NOMO-1 (cell line): ENCODE measurements at regions not wholly inside any gene's neighbourhood (a gene's known extent, or its start where the extent isn't known, plus 50 kb on each side); places are given as distances from the start of the nearest gene placed in this dataset.

Source experiments
- DNase-seq, 2 experiments: peaks; one replicate each; lab custom pipeline; 2025; ENCODE audit not compliant: unreplicated experiment in 2 of 2; lab: John Stamatoyannopoulos, UW

DNA sequence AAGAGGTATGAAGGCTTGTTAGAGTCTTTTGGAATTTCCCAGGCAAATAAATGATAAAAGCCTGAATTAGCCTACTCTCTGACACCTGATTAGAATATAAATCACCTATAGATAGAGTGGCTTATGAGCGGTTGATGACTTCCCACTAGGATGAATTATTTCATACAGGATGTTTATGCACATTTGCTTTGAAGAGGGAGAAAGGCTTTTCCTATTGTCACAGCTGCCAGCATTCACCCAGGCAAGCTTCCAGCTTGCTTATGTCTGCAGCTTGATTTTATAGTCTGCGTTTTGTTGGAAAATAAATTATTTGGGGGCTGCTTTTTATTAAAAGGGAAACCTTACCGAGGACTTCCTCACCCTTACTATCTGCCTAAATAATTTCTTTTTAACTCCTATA, 51.3 kb upstream of the EIF2S2 start:
- no peak for DNase-seq

DNA sequence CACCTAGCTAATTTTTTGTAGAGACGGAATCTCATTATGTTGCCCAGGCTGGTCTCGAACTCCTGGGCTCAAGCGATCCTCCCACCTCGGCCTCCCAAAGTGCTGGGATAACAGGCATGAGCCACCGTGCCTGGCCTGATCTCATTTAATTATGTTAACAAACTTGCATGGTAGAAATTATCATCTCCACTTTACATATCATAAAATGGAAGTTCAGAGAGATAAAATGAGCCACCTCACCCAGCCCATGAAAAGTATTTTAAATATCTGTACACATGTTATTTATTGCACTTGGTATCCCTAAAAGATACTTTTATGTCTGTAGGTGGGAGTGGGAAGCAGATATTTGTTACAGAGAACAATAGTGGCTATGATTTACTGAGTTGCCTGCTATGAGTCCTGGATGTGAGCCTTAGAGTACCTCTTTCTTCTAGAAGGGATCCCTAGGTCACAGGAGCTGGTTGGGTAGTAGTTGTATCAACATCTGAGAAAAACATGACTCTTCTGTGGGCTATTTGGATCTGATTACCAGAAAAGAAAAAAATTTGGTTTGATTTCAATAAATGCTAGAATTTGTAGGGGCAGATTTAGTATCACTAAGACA, 52.4 kb upstream of the EIF2S2 start:
- DNase-seq = no peak

DNA sequence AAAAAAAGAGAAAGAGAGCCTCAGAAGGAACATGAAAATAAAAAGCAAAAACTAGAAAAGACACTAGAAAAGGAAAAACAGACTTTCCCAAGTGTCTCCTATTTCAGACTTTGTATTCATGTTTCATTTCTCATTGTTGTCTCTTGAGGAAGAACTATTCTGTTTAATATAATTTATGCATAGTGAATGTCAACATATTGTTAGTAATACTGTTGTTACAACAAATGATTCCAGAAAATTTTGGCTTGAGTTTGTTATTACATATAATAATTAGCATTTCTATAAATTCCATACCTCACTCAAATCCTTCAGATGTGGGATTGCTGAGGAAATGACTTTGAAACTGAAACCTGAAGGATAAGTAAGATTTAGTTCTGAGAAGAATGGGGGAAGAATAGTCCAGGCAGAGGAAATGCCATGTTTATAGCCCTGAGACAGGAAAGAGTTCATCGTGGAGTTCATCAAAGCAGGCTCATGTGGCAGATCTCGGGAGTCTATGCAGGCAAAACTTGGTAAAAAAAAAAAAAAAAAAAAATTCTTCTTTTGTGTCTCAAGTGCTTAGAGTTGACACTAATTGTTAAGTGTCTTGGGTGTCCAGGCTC, 53.1 kb upstream of the EIF2S2 start:
- no peak for DNase-seq

DNA sequence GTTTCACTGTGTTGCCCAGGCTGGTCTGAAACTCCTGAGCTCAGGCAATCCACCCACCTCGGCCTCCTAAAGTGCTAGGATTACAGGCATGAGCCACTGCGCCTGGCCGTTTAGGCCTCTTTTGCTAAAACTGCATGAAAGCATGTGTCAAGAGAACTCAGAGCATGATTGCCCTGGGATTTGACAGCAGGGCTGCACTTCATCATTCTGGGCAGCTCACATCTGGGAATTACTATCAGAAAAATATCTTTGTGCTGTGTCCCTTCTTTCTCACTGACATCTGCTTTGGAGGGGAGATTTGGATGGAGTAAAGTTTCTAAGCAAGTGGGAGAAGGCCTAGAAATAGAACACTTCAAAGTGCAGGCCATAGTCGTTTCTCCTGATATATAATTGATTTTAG, 59.6 kb upstream of the EIF2S2 start:
- DNase-seq = no peak

DNA sequence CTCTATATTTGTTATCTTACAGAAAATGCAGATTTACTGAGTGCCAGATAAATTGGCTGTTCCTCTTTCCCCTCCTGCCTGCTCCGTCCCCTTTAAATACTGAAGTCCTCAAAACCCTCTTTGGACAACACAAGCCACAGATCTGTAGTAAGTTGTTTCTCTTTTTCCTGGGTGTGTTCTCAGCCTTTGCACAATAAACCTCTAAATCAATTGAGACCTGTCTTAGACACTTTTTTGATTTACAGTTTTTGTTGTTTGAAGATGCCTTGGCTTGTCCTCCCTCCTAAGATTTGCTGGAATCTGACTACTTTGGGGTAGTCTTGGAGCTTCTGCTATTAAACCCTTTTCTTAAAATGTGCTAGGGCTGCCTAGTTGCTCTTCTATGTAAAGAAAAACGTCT, 60.9 kb upstream of the EIF2S2 start:
- DNase-seq = no peak

DNA sequence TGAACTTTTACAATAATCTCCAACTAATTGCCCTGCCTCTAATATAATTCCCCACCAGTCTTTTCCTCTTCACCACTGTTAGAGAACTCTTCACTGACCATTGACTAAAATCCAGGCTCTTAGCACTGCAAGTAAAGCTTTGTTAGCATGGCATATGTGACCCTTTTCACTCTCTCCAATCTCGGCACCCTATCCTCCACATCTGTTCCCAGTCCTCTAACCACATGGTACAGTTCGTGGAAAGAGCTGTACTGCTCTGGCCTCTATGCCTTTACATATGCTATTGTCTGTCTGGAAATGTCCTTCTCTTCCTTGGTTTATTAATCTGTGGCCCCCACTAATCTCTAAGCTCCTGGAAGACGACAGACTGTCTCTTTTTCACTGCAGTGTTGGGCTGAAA, 63.0 kb upstream of the EIF2S2 start:
- no peak for DNase-seq

DNA sequence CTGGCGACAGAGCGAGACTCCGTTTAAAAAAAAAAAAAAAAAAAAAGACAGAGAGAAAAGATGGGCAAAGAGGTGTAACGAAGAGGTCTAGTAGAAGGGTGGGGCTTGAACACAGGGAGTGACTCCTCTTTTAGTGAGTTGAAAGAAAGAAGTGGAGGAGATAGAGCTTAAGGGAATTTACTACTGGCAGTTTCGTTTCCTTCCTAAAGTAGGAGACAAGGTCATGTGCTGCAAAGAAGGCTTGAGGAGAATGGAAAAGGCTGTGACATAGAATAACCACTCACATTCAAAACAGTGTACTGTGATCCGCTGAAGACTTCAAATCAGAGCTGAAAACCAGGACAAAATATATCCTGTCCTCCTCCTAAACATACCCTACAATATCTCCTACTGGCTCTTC, 63.8 kb upstream of the EIF2S2 start:
- peak; percentile 14 to 53 for DNase-seq

DNA sequence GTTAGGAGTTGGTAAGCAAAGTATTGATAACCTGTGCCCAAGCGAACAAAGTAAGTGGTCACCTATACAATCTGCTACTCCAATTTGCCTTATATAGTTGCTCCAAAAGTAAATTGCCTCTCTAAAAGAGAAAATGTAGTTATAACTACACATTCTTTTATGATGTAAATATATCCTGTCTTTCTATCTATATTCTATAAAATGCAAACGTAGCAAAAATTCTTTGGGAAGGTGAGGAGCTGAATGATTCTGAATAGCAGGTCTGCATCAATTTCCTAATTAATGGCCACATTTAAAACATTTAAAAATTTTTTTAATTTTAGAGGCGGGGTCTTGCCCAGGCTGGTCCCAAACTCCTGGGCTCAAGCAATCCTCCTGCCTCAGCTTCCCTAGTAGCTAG, 64.2 kb upstream of the ASIP start:
- DNase-seq = no peak

DNA sequence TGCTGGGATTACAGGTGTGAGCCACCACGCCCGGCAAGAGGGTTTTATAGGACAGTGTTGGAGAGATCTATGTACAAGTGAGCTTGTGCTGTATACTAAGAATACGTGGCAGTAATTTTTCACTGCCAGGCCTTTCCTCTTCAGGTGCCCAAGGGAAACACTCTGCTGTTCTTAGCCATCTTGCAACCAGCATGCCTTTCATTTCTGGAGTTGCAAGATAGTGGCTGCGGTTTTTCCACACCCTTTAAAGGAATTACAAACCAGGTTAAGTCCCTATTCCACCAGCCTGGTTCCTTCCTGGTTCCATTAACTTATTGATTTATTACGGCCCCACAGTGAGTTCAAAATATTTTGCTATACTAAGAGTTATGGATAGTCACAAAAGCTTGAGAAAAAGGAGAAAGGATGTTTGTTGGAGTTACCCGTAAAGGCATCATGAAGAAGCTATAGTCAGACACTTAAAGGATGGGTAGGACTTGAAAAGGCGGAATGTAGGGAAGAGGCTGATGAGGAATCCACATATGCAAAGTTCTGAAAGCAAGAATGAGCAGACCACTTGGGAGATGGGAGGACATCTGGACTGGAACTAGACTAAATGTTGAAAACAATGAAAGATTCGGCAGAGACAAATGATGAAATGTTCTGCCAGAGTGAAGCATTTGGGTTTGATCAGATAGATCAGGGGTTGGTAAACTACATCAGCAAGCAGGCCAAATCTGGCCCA, 61.4 kb upstream of the ASIP start:
- DNase-seq = no peak

DNA sequence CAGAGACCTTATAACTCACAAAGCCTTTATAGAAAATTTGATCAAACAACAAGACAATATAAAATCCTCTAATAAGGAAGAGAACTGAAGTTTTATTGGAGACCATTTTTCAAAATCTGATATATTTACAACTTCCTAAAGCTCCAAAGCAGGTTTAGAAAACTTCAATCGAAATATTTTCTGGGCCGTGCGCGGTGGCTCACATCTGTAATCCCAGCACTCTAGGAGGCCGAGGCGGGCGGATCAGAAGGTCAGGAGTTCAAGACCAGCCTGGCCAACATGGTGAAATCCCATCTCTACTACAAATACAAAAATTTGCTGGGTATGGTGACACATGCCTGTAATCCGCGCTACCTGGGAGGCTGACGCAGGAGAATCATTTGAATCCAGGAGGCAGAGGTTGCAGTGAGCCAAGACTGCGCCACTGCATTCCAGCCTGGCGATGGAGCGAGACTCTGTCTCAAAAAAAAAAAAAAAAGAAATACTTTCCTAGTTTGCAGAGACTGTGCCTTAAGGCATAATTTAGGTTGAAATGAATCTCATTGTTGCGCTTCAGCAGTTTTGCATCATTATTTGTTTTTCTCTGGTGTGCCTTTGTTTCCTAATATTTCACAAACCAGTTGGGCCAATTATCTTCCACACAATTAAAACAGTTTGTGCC, 60.6 kb upstream of the ASIP start:
- no peak for DNase-seq

DNA sequence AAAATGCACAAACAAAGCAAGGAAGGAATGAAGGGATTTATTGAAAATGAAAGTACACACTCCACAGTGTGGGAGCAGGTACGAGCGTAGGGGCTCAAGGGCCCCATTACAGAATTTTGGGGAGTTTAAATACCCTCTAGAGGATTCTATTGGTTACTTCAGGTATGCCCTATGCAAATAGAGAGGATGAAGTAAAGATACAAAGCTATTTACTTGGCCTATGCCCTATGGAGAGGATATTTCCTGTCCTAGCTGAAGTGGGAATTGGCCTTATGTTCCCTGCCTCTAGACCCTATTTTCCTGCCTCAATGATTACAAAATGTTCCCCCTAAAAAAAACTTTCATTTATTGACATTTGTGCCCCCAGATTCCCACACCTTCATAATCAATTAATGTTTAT, 59.7 kb upstream of the ASIP start:
- DNase-seq = no peak

DNA sequence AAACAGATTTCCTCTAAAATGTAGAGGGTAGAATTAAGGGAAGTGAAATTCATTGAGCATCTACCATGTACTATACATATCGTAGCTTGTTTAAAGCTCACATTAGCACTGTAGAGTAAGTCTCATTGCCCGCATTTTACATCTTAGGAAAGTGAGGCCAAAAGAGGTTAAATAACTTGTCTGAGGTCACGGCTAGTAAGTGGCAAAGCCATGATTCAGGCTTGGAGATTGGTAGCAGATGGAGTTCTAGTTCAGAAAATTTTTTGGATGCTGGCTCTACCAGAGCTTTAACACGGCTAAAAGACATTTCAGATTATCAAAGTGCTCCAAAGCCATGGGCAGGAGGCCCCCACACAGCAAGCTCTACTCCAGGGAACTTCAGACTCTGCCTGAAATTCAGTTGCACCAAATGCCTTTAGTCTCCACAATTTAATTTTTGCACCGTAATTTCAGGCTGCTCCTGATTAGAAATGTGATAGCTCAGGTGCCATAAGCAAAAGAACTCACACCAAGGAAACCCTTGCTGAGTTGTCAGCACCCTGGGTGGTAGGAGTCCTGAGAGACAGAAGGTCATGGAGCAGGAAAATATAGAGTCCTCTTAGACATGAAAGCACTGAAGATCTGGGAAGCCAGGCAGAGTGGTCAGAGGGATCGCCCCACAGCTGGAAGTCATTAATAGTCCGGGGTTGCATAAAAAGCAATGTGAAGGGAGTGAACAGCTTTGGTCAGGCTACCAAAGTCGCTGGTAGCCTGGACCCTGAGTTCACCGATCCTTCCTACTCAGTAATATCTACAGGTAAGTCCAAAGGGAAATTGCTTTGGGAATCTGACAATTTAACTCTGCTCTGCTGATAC, 55.2 kb upstream of the ASIP start:
- no peak for DNase-seq

DNA sequence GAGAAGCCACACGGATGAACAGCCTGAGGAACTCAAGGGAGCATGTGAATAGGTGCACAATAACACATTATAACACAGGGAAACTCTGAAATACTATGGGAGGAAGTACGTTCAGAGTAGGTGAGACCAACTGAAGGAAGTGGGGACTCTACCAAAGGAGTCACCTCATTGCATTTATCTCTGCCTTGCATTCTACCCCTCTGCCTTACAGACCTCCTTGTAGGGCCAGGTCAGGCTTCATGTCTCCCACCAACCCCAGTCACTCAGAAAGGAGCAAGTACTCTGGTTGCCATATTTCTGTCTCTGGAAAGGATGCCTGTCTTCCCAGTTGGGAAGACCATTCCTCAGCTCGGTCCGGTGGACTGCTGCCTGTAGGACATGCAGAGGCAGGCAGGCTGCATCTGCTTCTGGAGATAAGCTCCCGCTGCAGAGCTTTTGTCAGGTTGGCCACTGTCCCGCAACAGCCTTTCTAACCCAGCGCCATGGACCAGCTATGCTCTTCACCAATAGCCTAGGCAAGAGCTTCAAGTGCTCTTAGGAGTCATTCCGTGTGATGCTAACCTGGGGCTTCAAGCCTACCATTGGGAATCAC, 51.6 kb upstream of the ASIP start:
- no peak for DNase-seq

DNA sequence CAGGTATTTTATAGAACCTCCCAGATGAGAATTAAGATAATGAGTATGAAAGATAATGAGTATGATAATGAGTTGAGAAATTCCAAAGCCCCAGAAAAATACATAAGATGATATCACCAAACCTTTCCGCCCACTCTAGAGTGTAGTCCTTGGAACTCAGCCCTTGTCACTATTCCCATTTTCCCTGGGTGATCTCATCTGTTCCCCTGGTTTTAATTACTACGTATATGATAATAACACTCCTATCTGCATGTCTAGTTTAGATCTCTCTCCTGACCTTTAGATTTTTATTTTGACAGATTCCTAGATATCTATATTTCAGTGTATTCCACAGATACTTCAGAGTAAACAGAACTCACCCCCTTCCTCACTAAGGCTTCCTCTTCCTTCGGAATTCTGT, 51.0 kb upstream of the ASIP start:
- no peak for DNase-seq

DNA sequence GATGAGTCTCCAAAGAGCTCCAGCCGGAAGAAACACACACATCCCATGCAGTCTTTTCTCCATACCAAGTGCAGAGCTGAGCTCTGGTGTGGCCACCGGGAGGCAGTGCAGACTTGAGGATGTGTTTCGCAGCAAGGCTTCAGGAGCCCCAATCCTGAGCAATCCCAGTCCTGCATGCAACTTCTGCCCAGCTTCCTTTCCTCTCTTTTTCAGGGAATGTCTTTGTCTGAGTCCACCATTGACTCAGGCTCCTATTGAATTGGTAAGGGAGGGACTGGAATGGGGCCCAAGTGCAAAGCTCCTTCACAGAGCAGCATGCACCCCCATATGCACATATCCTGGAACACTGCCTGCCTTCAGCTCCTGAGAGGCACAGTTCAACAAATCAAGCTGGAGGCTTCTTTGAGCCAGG, 50.5 kb upstream of the ASIP start:
- DNase-seq = peak; percentile 13 to 23
